LNCAP (cell line): ENCODE measurements at regions not wholly inside any gene's neighbourhood (a gene's known extent, or its start where the extent isn't known, plus 50 kb on each side); places are given as distances from the start of the nearest gene placed in this dataset.

Source experiments
- TF ChIP-seq, protein P1 (sequence below): fragments of 450-650 bp; IDR thresholded peaks from 2 replicates; pipeline ENCODE4 v1.5.1; 2017; ENCODE audit warnings: mild to moderate bottlenecking

DNA sequence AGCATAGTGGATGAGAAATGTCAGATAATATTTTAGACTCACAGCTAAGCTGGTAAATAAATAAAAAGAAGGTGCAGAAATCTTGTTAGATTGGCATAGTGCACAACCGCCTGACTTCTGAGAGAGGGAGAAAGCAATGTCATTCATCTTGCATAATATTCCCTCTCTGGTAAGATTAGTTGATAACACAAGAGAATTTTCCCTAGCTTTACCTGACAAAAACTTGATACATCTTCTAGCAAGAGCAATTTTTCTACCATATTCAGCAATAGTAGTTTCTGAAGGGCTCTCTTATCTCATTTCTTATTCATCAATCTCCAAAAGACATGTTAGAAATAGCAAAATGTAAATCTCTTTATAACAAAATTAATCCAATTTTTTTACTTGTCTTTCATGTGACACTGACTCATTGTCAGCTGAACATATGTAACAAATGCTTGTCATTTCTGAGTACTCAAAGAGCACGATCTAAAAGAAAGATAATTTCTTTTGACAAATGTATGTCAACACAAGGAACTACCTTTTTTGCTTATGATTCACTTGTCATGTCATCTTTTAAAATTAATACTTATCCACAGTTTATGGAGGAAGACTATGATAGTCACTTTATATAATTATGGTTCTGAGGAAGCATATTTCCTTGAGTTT lies 240.0 kb downstream of the ARAP2 start:
- TF ChIP-seq, protein P1, sequence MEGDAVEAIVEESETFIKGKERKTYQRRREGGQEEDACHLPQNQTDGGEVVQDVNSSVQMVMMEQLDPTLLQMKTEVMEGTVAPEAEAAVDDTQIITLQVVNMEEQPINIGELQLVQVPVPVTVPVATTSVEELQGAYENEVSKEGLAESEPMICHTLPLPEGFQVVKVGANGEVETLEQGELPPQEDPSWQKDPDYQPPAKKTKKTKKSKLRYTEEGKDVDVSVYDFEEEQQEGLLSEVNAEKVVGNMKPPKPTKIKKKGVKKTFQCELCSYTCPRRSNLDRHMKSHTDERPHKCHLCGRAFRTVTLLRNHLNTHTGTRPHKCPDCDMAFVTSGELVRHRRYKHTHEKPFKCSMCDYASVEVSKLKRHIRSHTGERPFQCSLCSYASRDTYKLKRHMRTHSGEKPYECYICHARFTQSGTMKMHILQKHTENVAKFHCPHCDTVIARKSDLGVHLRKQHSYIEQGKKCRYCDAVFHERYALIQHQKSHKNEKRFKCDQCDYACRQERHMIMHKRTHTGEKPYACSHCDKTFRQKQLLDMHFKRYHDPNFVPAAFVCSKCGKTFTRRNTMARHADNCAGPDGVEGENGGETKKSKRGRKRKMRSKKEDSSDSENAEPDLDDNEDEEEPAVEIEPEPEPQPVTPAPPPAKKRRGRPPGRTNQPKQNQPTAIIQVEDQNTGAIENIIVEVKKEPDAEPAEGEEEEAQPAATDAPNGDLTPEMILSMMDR, result no peak

DNA sequence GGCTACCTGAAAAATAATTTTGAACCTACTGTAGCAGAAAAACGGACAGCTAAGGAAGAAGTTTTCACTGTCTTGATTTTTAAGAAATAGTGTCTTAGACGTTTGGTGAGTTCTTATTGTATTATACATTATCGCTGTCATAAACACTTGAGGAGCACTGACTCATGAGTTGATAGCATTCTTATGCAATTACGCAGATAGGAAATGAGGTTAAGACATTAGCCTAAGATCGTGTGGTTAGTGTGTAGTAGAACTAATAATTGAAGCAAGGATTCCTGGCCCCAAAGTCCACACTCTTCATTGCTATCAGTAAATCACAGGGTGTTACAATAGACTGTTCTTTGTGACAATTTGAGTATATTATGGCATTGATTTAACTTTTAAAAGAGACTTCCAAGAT lies 238.1 kb downstream of the ARAP2 start:
- TF ChIP-seq, protein P1, result no peak

DNA sequence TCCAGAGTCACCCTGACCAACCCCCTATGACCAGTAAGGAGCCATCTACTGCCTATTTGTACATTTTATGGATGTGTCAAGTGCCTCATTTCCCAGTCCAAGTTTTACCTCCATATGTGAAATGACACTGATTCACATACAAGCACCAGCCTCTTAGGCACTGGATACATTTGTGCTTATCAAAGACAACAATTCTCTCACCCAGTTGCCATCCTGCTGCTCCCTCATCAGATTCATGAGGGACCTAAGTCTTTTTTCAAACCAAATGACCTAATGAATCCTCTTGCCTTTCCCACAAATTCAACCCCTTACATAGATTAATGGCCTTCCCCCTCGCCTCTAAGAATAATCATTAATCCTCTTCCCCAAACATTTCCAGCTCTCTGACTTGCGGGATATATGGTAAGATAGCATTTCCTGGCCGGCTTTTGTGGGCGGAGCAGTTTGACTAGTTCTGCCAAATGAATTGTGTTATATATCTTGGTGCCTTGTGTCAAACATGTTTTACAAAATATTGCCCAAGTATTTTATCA lies 233.9 kb downstream of the ARAP2 start:
- TF ChIP-seq, protein P1, result no peak

DNA sequence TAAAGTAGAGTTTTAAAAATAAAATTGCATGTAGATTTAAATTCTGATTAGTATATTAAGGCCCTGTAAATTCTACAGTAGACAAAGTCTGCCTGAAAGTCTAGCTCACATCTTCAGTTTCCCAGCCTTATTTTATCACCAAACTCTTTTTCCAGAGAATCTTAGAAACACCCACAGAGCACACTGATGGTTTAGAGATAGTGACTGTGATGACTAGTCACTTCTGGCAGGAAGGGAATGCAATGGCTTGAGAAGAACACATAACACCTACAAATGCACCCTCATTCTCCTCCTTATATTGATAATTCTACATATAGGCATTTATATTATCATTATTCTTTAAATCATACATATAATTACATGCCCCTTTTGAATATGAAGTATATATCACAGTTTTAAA lies 232.9 kb downstream of the ARAP2 start:
- TF ChIP-seq, protein P1, result no peak

DNA sequence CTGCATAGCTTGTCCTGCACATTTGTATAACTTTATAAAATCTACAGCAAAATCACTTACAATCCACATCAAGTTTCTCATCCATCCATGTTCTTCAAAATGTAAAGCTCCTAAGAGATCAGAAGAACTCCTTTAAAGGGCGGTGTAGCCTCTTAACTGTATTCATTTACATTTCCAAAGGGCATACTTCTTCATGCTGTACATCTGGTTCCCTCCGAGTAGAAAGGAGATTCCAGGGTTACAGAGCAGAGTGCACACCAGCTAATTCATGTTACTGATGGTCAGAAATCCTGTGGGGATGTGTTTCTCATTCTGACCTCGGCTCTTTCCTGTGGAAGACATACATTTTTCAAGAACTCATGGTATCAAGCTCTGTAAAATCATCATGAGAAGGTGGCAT lies 231.8 kb downstream of the ARAP2 start:
- TF ChIP-seq, protein P1, result no peak

DNA sequence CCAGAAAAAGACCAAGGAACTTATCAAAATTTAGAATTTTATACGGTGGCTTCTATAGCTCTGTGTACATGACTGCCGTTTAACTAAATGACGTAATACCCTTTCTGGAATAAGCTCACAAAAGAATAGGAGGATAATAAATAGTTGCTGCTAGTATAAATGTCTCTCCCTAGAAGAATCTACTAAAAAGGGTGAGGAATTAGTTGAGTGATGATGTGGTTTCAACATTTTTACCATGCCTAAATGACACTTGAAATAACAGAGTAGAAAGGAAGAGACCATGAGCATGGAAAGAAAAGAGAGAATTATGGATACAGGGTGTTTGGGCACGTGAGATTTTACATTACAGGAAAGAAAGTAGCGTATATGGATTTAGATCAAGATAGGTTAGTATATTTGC lies 231.1 kb downstream of the ARAP2 start:
- TF ChIP-seq, protein P1, result no peak
